Heart left ventricle (tissue), 16 donors: ENCODE measurements at regions not wholly inside any gene's neighbourhood (a gene's known extent, or its start where the extent isn't known, plus 50 kb on each side); places are given as distances from the start of the nearest gene placed in this dataset.

ENCODE experiments used
- ATAC-seq, 4 donors: fragments of 200-7000 bp; cut with Tn5 transposase; one replicate each; pipeline ENCODE4 v1.9.1; 2020 to 2022; ENCODE audit warnings: moderate library complexity in 4 of 4, mild to moderate bottlenecking in 3 of 4, moderate number of reproducible peaks in 1 of 4
- DNase-seq, 5 donors: peaks; one replicate each; pipeline ENCODE4 v3.0.0-alpha.2; 2020
- H3K27ac ChIP-seq, 12 donors: fragments of 200-600 bp; sonication (generic) in 4 of 12; one replicate each; pipeline versions ENCODE4 v1.5.0 to v1.8.0; 2016 to 2022; ENCODE audit warnings: mild to moderate bottlenecking in 2 of 12
- H3K27me3 ChIP-seq, 9 donors: fragments of 200-600 bp; sonication (generic) in 2 of 9; one replicate each; pipeline versions ENCODE4 v1.5.1 to v1.8.0; 2016 to 2022; ENCODE audit warnings: mild to moderate bottlenecking in 3 of 9
- H3K36me3 ChIP-seq, 9 donors: fragments of 200-600 bp; sonication (generic) in 2 of 9; one replicate each; pipeline versions ENCODE4 v1.5.0 to v1.8.0; 2018 to 2022; ENCODE audit warnings: mild to moderate bottlenecking in 2 of 9
- H3K4me1 ChIP-seq, 12 donors: fragments of 200-600 bp; sonication (generic) in 4 of 12; one replicate each; pipeline versions ENCODE4 v1.5.0 to v1.8.0; 2016 to 2022; ENCODE audit warnings: mild to moderate bottlenecking in 3 of 12
- H3K4me3 ChIP-seq, 12 donors: fragments of 200-600 bp; sonication (generic) in 4 of 12; one replicate each; pipeline versions ENCODE4 v1.5.0 to v1.8.0; 2017 to 2022; ENCODE audit warnings: mild to moderate bottlenecking in 9 of 12, moderate library complexity in 4 of 12
- H3K9me3 ChIP-seq, 12 donors: fragments of 200-600 bp; sonication (generic) in 4 of 12; one replicate each; pipeline versions ENCODE4 v1.5.0 to v1.8.0; 2016 to 2022; ENCODE audit warnings: mild to moderate bottlenecking in 1 of 12
- CTCF ChIP-seq, 12 donors: fragments of 200-600 bp; sonication (generic) in 4 of 12; IDR thresholded peaks; one replicate each; pipeline versions ENCODE4 v1.5.0 to v1.8.0; 2018 to 2022; ENCODE audit warnings: antibody characterized with exemption in 12 of 12, mild to moderate bottlenecking in 5 of 12
- POLR2A ChIP-seq, 2 donors: fragments of 450-650 bp; IDR thresholded peaks; one replicate each; pipeline ENCODE4 v1.6.1; 2017; ENCODE audit warnings: antibody characterized with exemption in 2 of 2, mild to moderate bottlenecking in 2 of 2, moderate library complexity in 2 of 2
- WGBS, 4 donors: extraction: QIAGEN DNeasy Blood & Tissue Kit in 2 of 4; methylation state at CpG; one replicate each; pipeline versions ENCODE4 v1.1.5 to v1.1.7; 2013 to 2018; 5-methylcytosine and 5-hydroxymethylcytosine counted together
- intact Hi-C, 10 donors: fragments of 100-400 bp; cut with DNase I; formaldehyde crosslinking; loops; one replicate each; pipeline versions ENCODE4 v1.11.1 to v1.14.2; 2022
- donor health status: ischemic (EF 13 %, LVEDD 7.1; RV severe dilation, severe dysfunction).
- donor health status: healthy with polysubstance abuse.
- donor health status: DM: no; HTN: yes; CAD: no.
- donor health status: DM: no; HTN: no; CAD: no.
- donor health status: ischemic (EF 25% LVEDD 6.9; RV normal size, moderate dysfunction).
- donor health status: ischemic (EF 25% LVEDD 5.7; RV mildly dilated, moderate dysfunction).
- donor health status: healthy.
- donor health status: DM: yes; HTN: yes; CAD: no.
- donor health status: ischemic (EF 35%, LVEDD 5.7; RV mildly dilated, moderate dysfunction).
- donor health status: nonischemic (EF 11% LVEDD 7.7; RV severe dilation, severe dysfunction).
- donor health status: DM: yes; HTN: yes; CAD: no.
- donor health status: PGD.
- donor health status: ischemic (EF 29% LVEDD 5.4; RV normal size, mild dysfunction).
- donor health status: nonischemic (EF 23%, LVEDD 6.1; RV moderate dilation, normal function).

- H3K4me1 ChIP-seq, result no peaks in the 10 kb centered on the region
- no peak overlapping the region for H3K4me3 ChIP-seq
- H3K27me3 ChIP-seq, result no peaks in the 10 kb centered on the region
- no peak overlapping the region for H3K27ac ChIP-seq
- WGBS, 4 donors, result 64 to 86% (median 82%) methylated on average over 1 of the region's 1 CpG
- H3K9me3 ChIP-seq, result no peaks in the 10 kb centered on the region
- intact Hi-C loops, result no loop called here
- no peaks in the 10 kb centered on the region for H3K36me3 ChIP-seq
- TF ChIP-seq CTCF (IDR thresholded peaks at IDR 0.05), result no peak
- no peak for TF ChIP-seq POLR2A (IDR thresholded peaks at IDR 0.05)
- no peak for ATAC-seq
- DNase-seq, result no peak
Measured at GRCh38 chr5:163967268-163967667, 461.8 kb downstream of the MAT2B start.

- Histone ChIP-seq H3K4me3 (no peak overlapping the region), H3K9me3 (no peaks in the 10 kb centered on the region), H3K4me1 (no peaks in the 10 kb centered on the region), H3K36me3 (no peaks in the 10 kb centered on the region), H3K27ac (no peak overlapping the region), H3K27me3 (no peaks in the 10 kb centered on the region)
- 39 to 69% (median 51%) methylated on average over 2 of the region's 2 CpGs for WGBS, 4 donors
- ATAC-seq (no peak), DNase-seq (no peak)
- intact Hi-C loops, result no loop called here
- no peak for TF ChIP-seq POLR2A (IDR thresholded peaks at IDR 0.05)
- TF ChIP-seq CTCF (IDR thresholded peaks at IDR 0.05), result no peak
Measured at GRCh38 chr5:163968651-163969050, 463.2 kb downstream of the MAT2B start.

DNA sequence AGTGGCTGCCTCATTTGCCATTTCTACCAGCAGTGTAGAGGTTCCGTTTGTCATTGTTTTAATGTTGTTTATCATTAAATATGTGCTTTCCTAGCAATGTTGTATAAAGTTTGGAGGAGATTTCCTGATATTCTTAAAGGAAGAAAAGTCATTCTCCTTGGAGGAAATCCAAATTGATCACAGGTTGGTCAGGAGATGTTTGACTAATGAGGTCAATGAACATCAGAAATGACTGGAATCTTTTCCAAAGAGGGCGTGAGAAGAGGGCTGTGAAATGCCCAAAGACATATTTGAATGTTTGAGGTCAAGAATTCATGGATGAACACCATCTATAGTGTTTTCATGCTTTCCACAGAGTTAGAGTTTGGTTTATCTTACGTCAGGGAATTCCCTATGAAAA, 471.3 kb downstream of the MAT2B start:
- Histone ChIP-seq H3K27me3 (no peaks in the 10 kb centered on the region), H3K4me3 (no peak overlapping the region), H3K36me3 (no peaks in the 10 kb centered on the region), H3K4me1 (no peaks in the 10 kb centered on the region), H3K9me3 (peaks cover 0 to 5% (median 0%) of the 10 kb centered on the region in 12 donors), H3K27ac (no peak overlapping the region)
- DNase-seq (no peak), ATAC-seq (no peak)
- WGBS, 4 donors, result 52 to 78% (median 68%) methylated on average over 3 of the region's 3 CpGs
- TF ChIP-seq POLR2A (IDR thresholded peaks at IDR 0.05) (no peak), CTCF (IDR thresholded peaks at IDR 0.05) (no peak)
- intact Hi-C loops, result no loop called here

- Histone ChIP-seq H3K27me3 (no peaks in the 10 kb centered on the region), H3K4me1 (no peaks in the 10 kb centered on the region), H3K4me3 (no peak overlapping the region), H3K36me3 (no peaks in the 10 kb centered on the region), H3K9me3 (peaks cover 0 to 5% (median 0%) of the 10 kb centered on the region in 12 donors), H3K27ac (no peak overlapping the region)
- 50 to 55% (median 51%) methylated on average over 5 of the region's 5 CpGs for WGBS, 4 donors
- ATAC-seq, result no peak
- no peak for DNase-seq
- intact Hi-C loops, result no loop called here
- TF ChIP-seq POLR2A (IDR thresholded peaks at IDR 0.05), result no peak
- no peak for TF ChIP-seq CTCF (IDR thresholded peaks at IDR 0.05)
Measured at GRCh38 chr5:163978897-163979296, 473.5 kb downstream of the MAT2B start.
